Heart right ventricle (tissue), 16 donors: ENCODE measurements at regions not wholly inside any gene's neighbourhood (a gene's known extent, or its start where the extent isn't known, plus 50 kb on each side); places are given as distances from the start of the nearest gene placed in this dataset.

Experiments
- ATAC-seq, 8 donors: fragments of 200-7000 bp; cut with Tn5 transposase; one replicate each; pipeline ENCODE4 v1.9.1; 2020; ENCODE audit warnings: mild to moderate bottlenecking in 8 of 8, moderate library complexity in 8 of 8, moderate number of reproducible peaks in 1 of 8
- DNase-seq, 2 donors: peaks; one replicate each; pipeline ENCODE4 v3.0.0-alpha.2; 2020
- H3K27ac ChIP-seq, 10 donors: fragments of 200-600 bp; sonication (generic) in 2 of 10; one replicate each; pipeline versions ENCODE4 v1.5.0 to v1.8.0; 2020 to 2022; ENCODE audit warnings: mild to moderate bottlenecking in 3 of 10
- H3K27me3 ChIP-seq, 7 donors: fragments of 200-600 bp; one replicate each; pipeline ENCODE4 v1.8.0; 2021 to 2022; ENCODE audit warnings: mild to moderate bottlenecking in 2 of 7
- H3K36me3 ChIP-seq, 9 donors: fragments of 200-600 bp; sonication (generic) in 1 of 9; one replicate each; pipeline versions ENCODE4 v1.5.0 to v1.8.0; 2020 to 2022; ENCODE audit warnings: mild to moderate bottlenecking in 2 of 9
- H3K4me1 ChIP-seq, 9 donors: fragments of 200-600 bp; sonication (generic) in 1 of 9; one replicate each; pipeline versions ENCODE4 v1.5.0 to v1.8.0; 2020 to 2022; ENCODE audit warnings: mild to moderate bottlenecking in 4 of 9
- H3K4me3 ChIP-seq, 10 donors: fragments of 200-600 bp; sonication (generic) in 2 of 10; one replicate each; pipeline versions ENCODE4 v1.5.0 to v1.8.0; 2020 to 2022; ENCODE audit warnings: mild to moderate bottlenecking in 7 of 10, moderate library complexity in 2 of 10
- H3K9me3 ChIP-seq, 11 donors: fragments of 200-600 bp in 10 of 11; sonication (generic) in 2 of 11; one replicate each; pipeline versions ENCODE4 v1.5.0 to v1.8.0; 2013 to 2022; ENCODE audit warnings: mild to moderate bottlenecking in 2 of 11, control low read depth in 1 of 11, moderate library complexity in 1 of 11
- CTCF ChIP-seq, 9 donors: fragments of 200-600 bp; sonication (generic) in 2 of 9; IDR thresholded peaks; one replicate each; pipeline versions ENCODE4 v1.5.0 to v1.8.0; 2021 to 2022; ENCODE audit warnings: antibody characterized with exemption in 9 of 9, mild to moderate bottlenecking in 5 of 9, moderate library complexity in 1 of 9
- WGBS, 2 donors: extraction: QIAGEN DNeasy Blood & Tissue Kit; methylation state at CpG; one replicate each; pipeline ENCODE4 v1.1.7; 2013; ENCODE audit warnings: inconsistent platforms in 1 of 2; 5-methylcytosine and 5-hydroxymethylcytosine counted together
- intact Hi-C, 10 donors: fragments of 100-400 bp; cut with DNase I; formaldehyde crosslinking; loops; one replicate each; pipeline versions ENCODE4 v1.11.1 to v1.14.2; 2022
- donor health status: Arrhythmogenic right ventricular cardiomyopathy.
- donor health status: ischemic (EF 13 %, LVEDD 7.1; RV severe dilation, severe dysfunction).
- donor health status: healthy with polysubstance abuse.
- donor health status: DM: no; HTN: yes; CAD: no.
- donor health status: DM: no; HTN: no; CAD: no.
- donor health status: ischemic (EF 25% LVEDD 6.9; RV normal size, moderate dysfunction).
- donor health status: ischemic (EF 25% LVEDD 5.7; RV mildly dilated, moderate dysfunction).
- donor health status: healthy.
- donor health status: DM: yes; HTN: yes; CAD: no.
- donor health status: Ischemic cardiomyopathy.
- donor health status: ischemic (EF 35%, LVEDD 5.7; RV mildly dilated, moderate dysfunction).
- donor health status: nonischemic (EF 11% LVEDD 7.7; RV severe dilation, severe dysfunction).
- donor health status: DM: yes; HTN: yes; CAD: no.
- donor health status: PGD.
- donor health status: ischemic (EF 29% LVEDD 5.4; RV normal size, mild dysfunction).
- donor health status: nonischemic (EF 23%, LVEDD 6.1; RV moderate dilation, normal function).

- TF ChIP-seq CTCF (IDR thresholded peaks at IDR 0.05) = no peak
- intact Hi-C loops = no loop called here
- H3K4me1 ChIP-seq = no peaks in the 10 kb centered on the region
- H3K27me3 ChIP-seq = no peaks in the 10 kb centered on the region
- H3K4me3 ChIP-seq = no peak overlapping the region
- ATAC-seq = no peak
- H3K27ac ChIP-seq = no peak overlapping the region
- WGBS, 2 donors = 72 to 90% methylated on average over 2 of the region's 2 CpGs
- H3K9me3 ChIP-seq = peaks cover 0 to 4% (median 0%) of the 10 kb centered on the region in 11 donors
- no peaks in the 10 kb centered on the region for H3K36me3 ChIP-seq
- DNase-seq = no peak
Measured at GRCh38 chr1:188406636-188407035, 1577.9 kb downstream of the PLA2G4A start.

GRCh38 chr1:188420177-188420576 is 1591.4 kb downstream of the PLA2G4A start:
- ATAC-seq (no peak), DNase-seq (no peak)
- WGBS, 2 donors = 65 to 73% methylated on average over 1 of the region's 1 CpG
- Histone ChIP-seq H3K27me3 (no peaks in the 10 kb centered on the region), H3K9me3 (no peaks in the 10 kb centered on the region), H3K36me3 (no peaks in the 10 kb centered on the region), H3K4me3 (no peak overlapping the region), H3K4me1 (no peaks in the 10 kb centered on the region), H3K27ac (no peak overlapping the region)
- no peak for TF ChIP-seq CTCF (IDR thresholded peaks at IDR 0.05)
- intact Hi-C loops = no loop called here

GRCh38 chr1:188423073-188423472 is 1594.3 kb downstream of the PLA2G4A start:
- no peak for TF ChIP-seq CTCF (IDR thresholded peaks at IDR 0.05)
- no peaks in the 10 kb centered on the region for H3K36me3 ChIP-seq
- intact Hi-C loops = no loop called here
- no peaks in the 10 kb centered on the region for H3K27me3 ChIP-seq
- no peak overlapping the region for H3K4me3 ChIP-seq
- WGBS, 2 donors = 65 to 69% methylated on average over 1 of the region's 1 CpG
- H3K4me1 ChIP-seq = no peaks in the 10 kb centered on the region
- no peaks in the 10 kb centered on the region for H3K9me3 ChIP-seq
- no peak for DNase-seq
- ATAC-seq = no peak
- no peak overlapping the region for H3K27ac ChIP-seq

GRCh38 chr1:188424176-188424575 is 1595.4 kb downstream of the PLA2G4A start:
- no peak for TF ChIP-seq CTCF (IDR thresholded peaks at IDR 0.05)
- no peaks in the 10 kb centered on the region for H3K4me1 ChIP-seq
- no peak for ATAC-seq
- no peaks in the 10 kb centered on the region for H3K9me3 ChIP-seq
- no peaks in the 10 kb centered on the region for H3K36me3 ChIP-seq
- H3K27ac ChIP-seq = no peak overlapping the region
- no peaks in the 10 kb centered on the region for H3K27me3 ChIP-seq
- DNase-seq = no peak
- no peak overlapping the region for H3K4me3 ChIP-seq
- intact Hi-C loops = no loop called here
- 66% methylated on average over 1 of the region's 1 CpG for WGBS, 2 donors

- intact Hi-C loops = no loop called here
- TF ChIP-seq CTCF (IDR thresholded peaks at IDR 0.05) = no peak
- WGBS, 2 donors = 57 to 69% methylated on average over 4 of the region's 4 CpGs
Measured at GRCh38 chr1:188425687-188426086, 1596.9 kb downstream of the PLA2G4A start.

More at GRCh38 chr1:188425687-188426086, 1596.9 kb downstream of the PLA2G4A start:
- Histone ChIP-seq H3K4me3 (no peak overlapping the region), H3K27me3 (no peaks in the 10 kb centered on the region), H3K9me3 (peaks cover 0 to 2% (median 0%) of the 10 kb centered on the region in 11 donors), H3K27ac (no peak overlapping the region), H3K36me3 (no peaks in the 10 kb centered on the region), H3K4me1 (no peaks in the 10 kb centered on the region)
- no peak for DNase-seq
- ATAC-seq = no peak
